H54 (cell line): ENCODE measurements at regions not wholly inside any gene's neighbourhood (a gene's known extent, or its start where the extent isn't known, plus 50 kb on each side); places are given as distances from the start of the nearest gene placed in this dataset.

ENCODE experiments used
- DNase-seq: peaks from one replicate; pipeline ENCODE4 v3.0.0; 2011; ENCODE audit warnings: low spot score, mixed read lengths; ENCODE audit not compliant: insufficient read length
- FAIRE-seq: peaks from 3 replicates; lab custom pipeline; 2011; peaks lifted over from hg19 to GRCh38; lab: Jason Lieb, UNC
- POLR2A ChIP-seq: IDR thresholded peaks from 2 replicates; pipeline ENCODE4 v1.6.1; 2011; ENCODE audit warnings: low read depth, mild to moderate bottlenecking, low read length

GRCh38 chr14:23694949-23695663 is 58.9 kb downstream of the DHRS2 start:
- no peak for FAIRE-seq
- DNase-seq, result no peak

DNA sequence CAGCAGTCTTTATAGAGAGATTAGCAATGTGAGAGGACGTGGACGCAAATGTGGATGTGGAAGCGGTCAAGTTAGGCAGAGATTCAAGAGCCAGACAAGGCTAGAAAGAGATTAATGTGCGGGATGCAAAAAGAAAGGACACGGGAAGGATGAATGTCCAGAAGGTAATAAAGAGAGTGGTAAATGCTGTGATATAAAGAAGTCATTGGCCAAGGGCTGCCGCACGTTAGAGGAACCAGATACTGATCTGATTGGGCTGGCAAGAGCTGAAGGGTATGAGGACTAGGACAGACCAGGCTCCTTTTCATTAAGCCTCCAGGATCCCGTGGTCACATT is 59.5 kb downstream of the DHRS2 start:
- no peak for TF ChIP-seq POLR2A
- no peak for DNase-seq
- FAIRE-seq, result no peak

More at GRCh38 chr14:23694949-23695663, 58.9 kb downstream of the DHRS2 start:
- TF ChIP-seq POLR2A, result no peak

GRCh38 chr14:23696701-23697239 is 60.6 kb downstream of the DHRS2 start:
- FAIRE-seq (no peak), DNase-seq (no peak)
- no peak for TF ChIP-seq POLR2A

- DNase-seq (no peak), FAIRE-seq (no peak)
- TF ChIP-seq POLR2A, result no peak
Observed at GRCh38 chr14:23697680-23698079, 61.5 kb downstream of the DHRS2 start.

- DNase-seq (no peak), FAIRE-seq (no peak)
Observed at GRCh38 chr14:23702656-23703426, 66.7 kb downstream of the DHRS2 start.

GRCh38 chr14:23704890-23705289 is 68.7 kb downstream of the DHRS2 start:
- DNase-seq, result no peak
- no peak for TF ChIP-seq POLR2A
- no peak for FAIRE-seq

More at GRCh38 chr14:23702656-23703426, 66.7 kb downstream of the DHRS2 start:
- no peak for TF ChIP-seq POLR2A

DNA sequence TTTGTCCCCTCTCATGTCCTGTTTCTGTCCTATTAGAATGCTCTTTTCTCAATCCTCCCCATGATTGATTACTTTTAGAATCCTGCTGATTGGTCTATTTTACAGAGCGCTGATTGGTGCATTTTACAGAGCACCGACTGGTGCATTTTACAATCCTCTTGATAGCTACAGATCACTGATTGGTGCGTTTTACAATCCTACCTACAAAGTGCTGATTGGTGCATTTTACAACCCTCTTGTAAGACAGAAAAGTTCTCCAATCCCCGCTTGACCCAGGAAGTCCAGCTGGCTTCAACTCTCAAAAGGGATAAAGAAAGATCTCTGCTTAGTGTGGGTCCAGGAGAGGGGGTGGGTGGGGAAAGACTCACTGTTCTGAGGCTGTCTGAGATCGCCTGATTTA is 71.3 kb downstream of the DHRS2 start:
- FAIRE-seq (no peak), DNase-seq (no peak)
- no peak for TF ChIP-seq POLR2A

DNA sequence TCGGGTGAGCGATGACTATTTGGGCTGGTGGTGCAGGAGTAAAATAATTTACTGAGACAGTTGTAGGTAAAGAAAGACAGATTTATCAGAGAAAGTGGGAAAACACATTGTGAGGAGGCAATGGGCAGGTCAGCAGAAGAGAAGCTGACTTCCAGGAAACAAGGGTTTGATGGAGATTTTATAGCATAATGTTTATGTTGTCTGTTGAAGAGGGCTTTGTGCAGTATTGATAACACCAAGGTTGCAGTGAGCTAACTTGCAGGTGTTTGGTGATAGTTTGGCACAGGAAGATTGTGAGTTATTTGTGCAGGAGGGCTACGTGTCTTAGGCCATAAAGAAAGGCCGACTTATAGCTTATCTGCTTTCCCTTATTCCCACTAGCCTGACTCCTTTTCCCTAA is 72.2 kb downstream of the DHRS2 start:
- TF ChIP-seq POLR2A, result no peak
- FAIRE-seq (no peak), DNase-seq (no peak)

GRCh38 chr14:23709923-23710322 is 73.8 kb downstream of the DHRS2 start:
- DNase-seq, result no peak
- no peak for FAIRE-seq
- no peak for TF ChIP-seq POLR2A

DNA sequence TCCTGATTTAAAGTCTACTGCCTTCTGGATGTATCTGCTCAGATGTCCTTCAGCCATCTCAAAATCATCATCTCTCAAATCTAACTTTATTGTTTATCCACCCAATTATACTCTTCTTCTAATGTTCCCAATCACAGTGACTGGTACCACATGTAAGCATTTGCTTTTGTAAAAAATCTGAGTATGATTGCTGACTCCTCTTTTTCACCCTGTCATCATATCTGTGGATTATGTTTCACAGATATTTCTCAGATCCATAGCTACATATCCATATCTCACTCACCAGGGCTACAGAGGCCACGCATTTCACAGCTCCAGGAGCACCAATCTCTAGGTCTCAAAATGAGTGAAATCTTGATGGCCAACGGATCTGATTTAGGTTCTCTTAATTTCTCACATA is 76.1 kb downstream of the DHRS2 start:
- TF ChIP-seq POLR2A, result no peak
- FAIRE-seq, result no peak

GRCh38 chr14:23719225-23719985 is 83.2 kb downstream of the DHRS2 start:
- no peak for FAIRE-seq
- no peak for DNase-seq
- no peak for TF ChIP-seq POLR2A

More for the DNA sequence above, 76.1 kb downstream of the DHRS2 start:
- no peak for DNase-seq

GRCh38 chr14:23722675-23723074 is 86.5 kb downstream of the DHRS2 start:
- no peak for TF ChIP-seq POLR2A
- FAIRE-seq (no peak), DNase-seq (no peak)

- TF ChIP-seq POLR2A, result no peak
- DNase-seq (no peak), FAIRE-seq (no peak)
Observed at GRCh38 chr14:23723911-23724310, 87.7 kb downstream of the DHRS2 start.

- no peak for FAIRE-seq
Observed at GRCh38 chr14:23725528-23725927, 89.4 kb downstream of the DHRS2 start.

More at GRCh38 chr14:23725528-23725927, 89.4 kb downstream of the DHRS2 start:
- DNase-seq, result no peak
- TF ChIP-seq POLR2A, result no peak
